Osteocyte (in vitro differentiated cells): ENCODE measurements at regions not wholly inside any gene's neighbourhood (a gene's known extent, or its start where the extent isn't known, plus 50 kb on each side); places are given as distances from the start of the nearest gene placed in this dataset.

Experiments used
- DNase-seq: peaks from one replicate; pipeline ENCODE4 v3.0.0; 2021; ENCODE audit warnings: mixed read lengths; ENCODE audit not compliant: unreplicated experiment; ENCODE audit errors: extremely low spot score
- H3K27ac Mint-ChIP-seq: one replicate; pipeline ENCODE4 v1.8.0; 2021; ENCODE audit warnings: mild to moderate bottlenecking, mixed read lengths; ENCODE audit not compliant: unreplicated experiment
- H3K27me3 Mint-ChIP-seq: one replicate; pipeline ENCODE4 v1.8.0; 2021; ENCODE audit warnings: mixed read lengths; ENCODE audit not compliant: unreplicated experiment
- H3K36me3 Mint-ChIP-seq: one replicate; pipeline ENCODE4 v1.8.0; 2021; ENCODE audit warnings: mixed read lengths; ENCODE audit not compliant: unreplicated experiment
- H3K4me1 Mint-ChIP-seq: one replicate; pipeline ENCODE4 v1.8.0; 2021; ENCODE audit warnings: mixed read lengths; ENCODE audit not compliant: unreplicated experiment
- H3K4me3 Mint-ChIP-seq: one replicate; pipeline ENCODE4 v1.8.0; 2021; ENCODE audit warnings: mild to moderate bottlenecking, moderate library complexity, mixed read lengths; ENCODE audit not compliant: unreplicated experiment
- H3K9me3 Mint-ChIP-seq: one replicate; pipeline ENCODE4 v1.8.0; 2021; ENCODE audit warnings: mixed read lengths; ENCODE audit not compliant: unreplicated experiment
- TF ChIP-seq, protein P1 (sequence below): fragments of 200-600 bp; sonication (generic); IDR thresholded peaks from 2 replicates; pipeline ENCODE4 v1.5.0; 2021; ENCODE audit warnings: antibody characterized with exemption, mild to moderate bottlenecking, moderate library complexity

DNA sequence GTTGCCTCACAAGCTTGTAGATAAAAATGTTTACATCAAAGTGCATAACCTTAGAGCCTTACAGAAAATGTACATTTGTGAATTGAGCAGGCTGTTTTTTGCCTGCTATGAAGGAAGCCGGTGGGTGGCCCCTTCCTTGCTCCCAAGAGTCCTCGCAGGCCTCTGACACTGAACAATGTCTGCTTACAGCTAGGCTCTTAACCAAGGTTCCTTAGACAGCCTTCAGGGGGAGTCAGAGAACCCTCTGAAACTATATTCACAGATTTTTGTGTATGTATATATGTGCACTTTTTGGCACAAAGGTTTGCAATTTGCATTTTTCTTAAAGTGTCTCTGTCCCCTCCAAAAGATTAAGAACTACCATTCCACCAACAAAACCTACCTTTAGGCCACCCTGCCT lies 282.6 kb downstream of the BARHL2 start:
- H3K9me3 Mint-ChIP-seq, result no peaks in the 10 kb centered on the region
- H3K36me3 Mint-ChIP-seq, result no peaks in the 10 kb centered on the region
- H3K27ac Mint-ChIP-seq, result no peak overlapping the region
- TF ChIP-seq, protein P1, sequence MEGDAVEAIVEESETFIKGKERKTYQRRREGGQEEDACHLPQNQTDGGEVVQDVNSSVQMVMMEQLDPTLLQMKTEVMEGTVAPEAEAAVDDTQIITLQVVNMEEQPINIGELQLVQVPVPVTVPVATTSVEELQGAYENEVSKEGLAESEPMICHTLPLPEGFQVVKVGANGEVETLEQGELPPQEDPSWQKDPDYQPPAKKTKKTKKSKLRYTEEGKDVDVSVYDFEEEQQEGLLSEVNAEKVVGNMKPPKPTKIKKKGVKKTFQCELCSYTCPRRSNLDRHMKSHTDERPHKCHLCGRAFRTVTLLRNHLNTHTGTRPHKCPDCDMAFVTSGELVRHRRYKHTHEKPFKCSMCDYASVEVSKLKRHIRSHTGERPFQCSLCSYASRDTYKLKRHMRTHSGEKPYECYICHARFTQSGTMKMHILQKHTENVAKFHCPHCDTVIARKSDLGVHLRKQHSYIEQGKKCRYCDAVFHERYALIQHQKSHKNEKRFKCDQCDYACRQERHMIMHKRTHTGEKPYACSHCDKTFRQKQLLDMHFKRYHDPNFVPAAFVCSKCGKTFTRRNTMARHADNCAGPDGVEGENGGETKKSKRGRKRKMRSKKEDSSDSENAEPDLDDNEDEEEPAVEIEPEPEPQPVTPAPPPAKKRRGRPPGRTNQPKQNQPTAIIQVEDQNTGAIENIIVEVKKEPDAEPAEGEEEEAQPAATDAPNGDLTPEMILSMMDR, result peak; percentile 7
- DNase-seq, result no peak
- H3K4me3 Mint-ChIP-seq, result no peak overlapping the region
- no peaks in the 10 kb centered on the region for H3K27me3 Mint-ChIP-seq
- no peaks in the 10 kb centered on the region for H3K4me1 Mint-ChIP-seq

DNA sequence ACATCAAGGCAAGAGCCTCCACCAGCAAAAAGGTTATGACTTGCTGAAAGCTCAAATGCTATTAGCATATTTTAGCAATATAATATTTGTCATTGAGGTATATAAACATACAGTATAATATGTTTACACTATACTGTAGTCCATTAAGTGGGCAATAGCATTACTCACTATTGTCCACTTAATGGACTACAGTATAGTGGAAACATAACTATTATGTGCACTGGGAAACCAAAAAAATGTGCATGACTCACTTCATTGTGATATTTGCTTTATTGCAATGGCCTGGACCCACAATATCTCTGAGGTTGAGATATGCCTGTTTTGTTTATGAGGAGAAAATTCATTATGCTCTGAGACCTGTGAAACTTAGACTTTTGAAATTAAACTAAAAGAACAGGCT lies 300.0 kb downstream of the BARHL2 start:
- H3K9me3 Mint-ChIP-seq, result no peaks in the 10 kb centered on the region
- no peak overlapping the region for H3K27ac Mint-ChIP-seq
- no peaks in the 10 kb centered on the region for H3K27me3 Mint-ChIP-seq
- no peak for DNase-seq
- no peak overlapping the region for H3K4me3 Mint-ChIP-seq
- H3K36me3 Mint-ChIP-seq, result no peaks in the 10 kb centered on the region
- TF ChIP-seq, protein P1, result no peak
- no peaks in the 10 kb centered on the region for H3K4me1 Mint-ChIP-seq

DNA sequence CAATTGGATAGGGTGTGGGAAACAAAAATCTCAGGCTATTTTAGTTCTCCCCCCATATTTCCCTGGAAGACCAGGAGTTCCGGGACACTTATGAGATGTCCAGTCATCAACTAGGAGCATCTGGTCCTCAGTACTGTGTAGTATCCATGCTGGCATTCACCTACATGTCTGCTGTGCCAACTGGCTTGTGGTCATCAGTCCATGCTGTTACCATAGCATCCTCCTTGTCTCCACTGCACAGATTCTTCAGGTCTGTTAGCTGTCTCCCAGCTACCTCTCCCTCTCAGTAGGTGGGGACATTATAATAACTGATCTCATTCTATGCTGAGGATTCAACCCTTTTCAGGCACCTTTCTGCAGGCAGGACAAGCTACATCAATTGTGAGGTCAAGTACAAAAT lies 302.9 kb downstream of the BARHL2 start:
- Mint-ChIP-seq H3K27me3 (no peaks in the 10 kb centered on the region), H3K4me3 (no peak overlapping the region), H3K9me3 (no peaks in the 10 kb centered on the region), H3K27ac (no peak overlapping the region), H3K4me1 (no peaks in the 10 kb centered on the region), H3K36me3 (no peaks in the 10 kb centered on the region)
- DNase-seq, result no peak
- TF ChIP-seq, protein P1, result no peak

DNA sequence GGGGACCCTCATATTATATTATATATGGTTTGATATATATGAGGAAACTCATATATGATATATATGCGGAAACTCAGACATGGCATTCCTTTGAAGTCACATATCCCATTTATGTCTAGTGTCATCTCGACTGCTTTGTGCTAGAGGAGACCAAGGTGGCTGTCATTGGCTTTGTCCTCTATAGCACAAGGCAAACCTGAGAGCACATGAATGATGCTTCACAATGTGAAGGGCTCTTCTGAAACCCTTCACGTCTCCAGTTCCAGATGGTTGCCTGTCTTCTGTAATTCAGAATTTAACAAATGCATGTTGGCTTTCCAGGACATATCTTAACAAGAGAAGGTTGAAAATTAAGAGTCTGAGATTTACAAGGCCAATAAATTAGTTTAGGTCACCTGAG lies 303.6 kb downstream of the BARHL2 start:
- no peaks in the 10 kb centered on the region for H3K27me3 Mint-ChIP-seq
- no peaks in the 10 kb centered on the region for H3K9me3 Mint-ChIP-seq
- no peaks in the 10 kb centered on the region for H3K36me3 Mint-ChIP-seq
- TF ChIP-seq, protein P1, result no peak
- DNase-seq, result no peak
- H3K4me1 Mint-ChIP-seq, result no peaks in the 10 kb centered on the region
- no peak overlapping the region for H3K27ac Mint-ChIP-seq
- no peak overlapping the region for H3K4me3 Mint-ChIP-seq

DNA sequence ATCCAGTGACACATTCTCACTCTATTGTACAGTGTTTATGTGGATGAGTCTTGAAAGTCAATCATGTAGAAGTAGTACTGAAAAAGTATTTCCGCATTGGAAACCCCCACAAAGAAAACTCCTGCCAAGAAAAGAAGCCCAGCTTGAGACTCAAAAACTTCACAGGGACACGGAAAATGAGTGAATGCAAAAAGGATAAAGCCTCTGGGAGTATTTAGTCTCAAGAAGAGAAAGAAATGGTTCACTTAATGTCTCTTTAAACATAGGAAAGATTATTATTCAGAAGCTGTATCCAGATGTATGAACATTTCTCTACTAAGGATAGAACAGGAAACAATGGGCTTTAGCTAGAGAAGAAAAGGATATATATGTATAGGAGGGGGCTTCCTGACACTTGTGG lies 304.5 kb downstream of the BARHL2 start:
- Mint-ChIP-seq H3K27me3 (no peaks in the 10 kb centered on the region), H3K9me3 (no peaks in the 10 kb centered on the region), H3K36me3 (no peaks in the 10 kb centered on the region), H3K27ac (no peak overlapping the region), H3K4me1 (no peaks in the 10 kb centered on the region), H3K4me3 (no peak overlapping the region)
- DNase-seq, result no peak
- TF ChIP-seq, protein P1, result no peak
